Smooth muscle cell of the brain vasculature (primary cell): ENCODE measurements at regions not wholly inside any gene's neighbourhood (a gene's known extent, or its start where the extent isn't known, plus 50 kb on each side); places are given as distances from the start of the nearest gene placed in this dataset.

Experiments used
- DNase-seq: peaks from one replicate; pipeline ENCODE4 v3.0.0-alpha.2; 2012; ENCODE audit warnings: low read depth, low spot score

DNA sequence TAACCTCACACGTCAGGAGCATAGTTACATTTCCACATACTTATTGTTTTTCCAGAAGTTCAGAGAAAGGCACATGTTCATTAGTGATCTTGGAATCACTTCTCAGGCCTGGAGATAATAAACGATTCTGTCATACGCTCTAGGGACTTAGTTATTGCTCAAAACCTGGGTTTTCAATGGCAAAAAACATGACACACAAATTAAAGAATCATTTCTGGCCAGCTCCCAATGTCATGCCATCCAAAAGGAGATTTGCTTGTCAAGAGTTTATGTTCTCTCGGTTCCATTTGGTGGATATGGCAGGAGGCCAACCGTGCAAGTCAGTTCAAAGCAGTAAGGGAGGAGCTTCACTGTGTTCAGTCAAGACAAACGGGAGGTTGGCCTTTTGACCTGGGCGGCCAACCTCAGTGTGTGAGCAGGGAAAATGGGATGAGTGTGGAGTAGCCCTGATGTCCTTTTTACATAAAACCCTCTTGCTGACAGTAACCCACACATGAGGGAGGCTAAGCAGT, 123.4 kb downstream of the NXNL2 start:
- no peak for DNase-seq

DNA sequence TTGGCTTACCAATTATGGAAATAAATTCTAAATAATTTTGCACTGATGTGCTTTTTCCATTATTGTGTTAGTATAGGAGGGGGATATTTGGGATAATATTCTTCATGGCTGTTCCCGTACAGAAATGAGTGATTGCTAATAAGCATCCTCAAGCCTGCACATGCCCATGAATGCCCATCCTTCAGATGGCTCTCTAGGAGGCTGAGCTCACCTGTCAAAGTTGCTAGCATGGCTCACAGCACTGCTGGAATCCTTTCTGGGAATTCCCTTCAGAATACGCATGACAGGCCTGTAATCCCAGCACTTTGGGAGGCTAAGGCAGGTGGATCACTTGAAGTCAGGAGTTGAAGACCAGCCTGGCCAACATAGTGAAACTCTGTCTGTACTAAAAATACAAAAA, 124.1 kb downstream of the NXNL2 start:
- no peak for DNase-seq

DNA sequence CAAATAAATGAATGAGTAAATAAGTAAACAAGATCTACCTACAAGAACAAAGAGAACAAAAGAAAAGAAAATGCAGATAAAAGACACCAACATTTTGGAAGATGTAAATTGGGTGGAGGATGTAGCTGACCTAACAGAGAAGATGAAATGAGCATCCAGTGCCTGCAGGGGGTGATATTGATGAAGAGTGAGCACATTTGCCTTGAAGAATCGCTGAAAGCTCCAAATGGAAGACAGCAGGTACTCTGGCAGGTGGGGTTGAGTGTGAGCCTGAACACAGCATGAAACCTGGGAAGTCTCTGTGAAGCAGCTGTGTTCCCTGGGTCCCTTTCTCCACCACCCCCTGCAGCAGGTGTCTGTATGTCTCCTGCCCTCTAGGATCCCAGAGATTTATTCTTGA, 125.6 kb downstream of the NXNL2 start:
- DNase-seq: no peak

DNA sequence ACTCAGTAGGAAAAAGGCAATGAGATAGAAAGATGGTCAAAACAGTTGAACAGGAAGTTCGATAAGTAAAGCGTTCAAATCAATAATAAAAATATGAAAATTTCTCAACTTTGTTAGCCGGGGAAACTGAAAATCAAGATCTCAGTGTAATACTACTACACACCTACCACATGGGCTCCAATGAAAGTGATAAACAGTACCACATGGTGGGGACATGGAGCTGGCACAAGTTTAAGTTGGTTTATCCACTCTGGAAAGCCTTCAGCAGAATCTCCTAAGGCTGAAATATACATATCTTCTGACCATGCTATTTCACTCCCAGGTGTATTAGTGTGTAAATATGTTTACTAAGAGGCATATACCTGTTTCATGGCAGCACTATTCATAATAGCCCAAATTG, 126.8 kb downstream of the NXNL2 start:
- no peak for DNase-seq

DNA sequence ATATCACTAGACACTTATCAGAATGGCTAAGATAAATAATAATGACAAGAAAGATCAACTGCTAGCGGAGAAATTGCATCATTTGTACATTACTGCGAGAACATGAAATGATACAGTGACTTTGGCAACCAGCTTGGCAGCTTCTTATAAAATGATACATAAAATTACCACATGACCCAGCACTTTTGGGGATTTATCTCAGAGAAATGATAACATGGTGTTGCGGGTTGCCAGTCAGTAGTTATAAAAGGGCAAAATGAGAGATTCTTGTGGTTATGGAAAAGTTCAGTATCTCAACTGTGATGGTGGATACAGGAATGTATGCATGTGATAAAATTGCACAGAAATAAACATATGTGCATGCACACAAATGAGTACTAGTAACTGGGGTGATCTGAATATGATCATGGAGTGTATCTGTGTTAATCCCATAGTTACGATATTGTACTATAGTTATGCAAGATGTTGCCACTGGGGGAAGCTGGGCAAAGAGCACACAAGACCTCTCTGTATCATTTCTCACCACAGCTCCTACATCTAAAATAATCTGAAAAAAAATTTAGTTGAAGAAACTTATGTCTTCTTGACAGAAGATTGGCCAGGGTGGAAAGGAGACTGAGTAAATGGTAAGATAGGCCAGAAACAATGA, 128.9 kb downstream of the NXNL2 start:
- DNase-seq: no peak

DNA sequence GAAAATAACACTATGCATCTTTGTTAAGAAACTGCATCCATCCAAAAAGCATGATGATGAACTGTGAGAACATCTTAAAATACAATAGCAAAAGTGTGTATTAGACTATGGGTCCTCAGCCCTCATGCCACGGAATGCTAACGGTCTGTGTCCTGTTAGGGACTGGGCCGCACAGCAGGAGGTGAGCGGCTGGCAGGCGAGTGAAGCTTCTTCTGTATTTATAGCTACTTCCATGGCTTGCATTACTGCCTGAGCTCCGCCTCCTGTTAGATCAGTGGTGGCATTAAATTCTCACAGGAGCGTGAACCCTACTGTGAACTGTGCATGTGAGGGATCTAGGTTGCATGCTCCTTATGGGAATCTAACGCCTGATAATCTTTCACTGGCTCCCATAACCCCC, 129.8 kb downstream of the NXNL2 start:
- no peak for DNase-seq

DNA sequence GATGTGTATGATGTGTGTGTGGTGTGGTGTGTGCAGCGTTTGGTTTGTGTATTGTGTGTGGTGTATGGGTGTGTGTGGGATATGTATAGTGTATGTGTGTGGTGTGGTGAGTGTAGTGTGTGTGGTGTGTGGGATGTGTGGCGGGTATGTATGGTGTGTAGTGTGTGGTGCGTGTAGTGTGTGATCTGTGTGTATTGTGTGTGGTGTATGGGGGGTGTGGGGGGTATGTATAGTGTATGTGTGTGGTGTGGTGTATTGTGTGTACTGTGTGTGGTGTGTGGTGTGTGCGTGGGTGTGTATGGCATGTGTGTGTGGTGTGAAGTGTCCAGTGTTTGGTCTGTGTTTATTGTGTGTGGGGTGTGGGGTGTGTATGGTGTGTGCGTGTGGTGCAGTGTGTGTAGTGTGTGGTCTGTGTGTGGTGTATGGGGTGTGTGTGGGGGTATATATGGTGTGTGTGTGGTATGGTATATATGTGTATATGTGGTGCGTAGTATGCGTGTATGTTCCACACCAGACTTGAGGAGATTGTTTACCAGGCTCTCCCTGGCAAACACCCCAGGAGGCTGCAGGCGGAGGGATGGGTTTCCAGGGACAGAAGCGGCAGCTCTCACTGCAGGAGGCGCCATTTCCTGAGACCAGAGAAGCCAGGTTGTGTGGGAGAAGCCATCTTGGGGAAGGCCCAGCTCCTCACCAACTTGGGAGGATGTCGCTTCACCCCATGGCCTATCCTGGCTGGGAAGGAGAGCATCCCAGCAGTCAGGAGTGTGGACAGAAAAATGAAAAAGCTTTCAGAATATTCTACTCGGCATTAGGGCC, 138.1 kb downstream of the NXNL2 start:
- DNase-seq: no peak

DNA sequence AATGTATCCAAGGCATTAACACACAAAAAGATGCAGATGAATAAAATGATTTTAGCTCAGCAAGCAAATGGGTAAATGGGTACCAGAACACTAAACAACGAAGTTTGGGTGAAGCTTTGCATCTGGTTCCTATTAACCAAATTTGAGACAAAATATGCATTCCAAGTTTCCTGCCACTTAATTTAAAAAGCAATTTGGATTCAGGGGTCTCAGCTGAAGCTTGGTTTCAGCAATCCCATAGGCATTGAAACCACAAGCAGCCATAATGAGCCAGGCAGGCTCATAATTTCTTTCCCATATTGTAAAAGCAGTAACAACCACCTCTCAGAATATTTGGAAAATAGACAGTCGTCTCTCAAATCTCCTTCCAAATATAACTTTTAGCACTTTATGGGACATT, 138.9 kb downstream of the NXNL2 start:
- no peak for DNase-seq

DNA sequence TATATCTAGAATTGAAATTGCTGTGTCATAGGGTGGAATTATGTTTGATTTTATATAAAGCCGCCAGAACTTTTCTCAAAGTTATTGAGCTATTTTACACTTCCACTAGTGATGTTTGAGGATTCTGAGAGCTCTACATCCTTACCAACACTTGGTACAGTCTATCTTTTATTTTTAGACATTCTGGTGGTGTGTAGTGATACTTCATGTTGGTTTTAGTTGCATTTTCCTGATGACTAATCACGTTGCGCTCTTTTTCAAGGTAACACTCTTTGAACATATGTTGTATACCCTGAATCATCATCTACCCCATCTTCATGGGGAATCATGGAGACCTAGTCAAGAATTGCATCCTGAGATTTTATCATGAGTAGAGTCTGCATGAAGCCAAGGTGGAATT, 141.7 kb downstream of the NXNL2 start:
- no peak for DNase-seq

DNA sequence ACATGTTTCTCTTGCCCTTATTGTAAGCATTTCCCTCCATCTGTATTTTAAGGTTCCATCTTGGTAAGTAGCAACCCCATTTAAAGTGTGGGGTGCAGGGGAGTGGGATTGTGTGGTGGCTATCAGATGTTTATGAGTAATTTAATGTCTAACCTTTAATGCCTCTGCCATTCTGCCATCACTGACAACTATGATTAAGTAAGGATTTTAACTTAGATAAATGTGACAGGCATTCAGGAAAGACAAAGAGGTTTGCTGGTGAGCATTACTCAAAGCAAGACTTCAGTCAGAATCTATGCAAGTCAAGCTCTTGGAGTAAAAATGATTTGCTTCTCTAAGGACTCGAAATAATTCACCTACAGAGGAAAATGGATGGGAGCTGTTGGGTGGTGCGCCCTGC, 143.0 kb downstream of the NXNL2 start:
- DNase-seq: no peak

DNA sequence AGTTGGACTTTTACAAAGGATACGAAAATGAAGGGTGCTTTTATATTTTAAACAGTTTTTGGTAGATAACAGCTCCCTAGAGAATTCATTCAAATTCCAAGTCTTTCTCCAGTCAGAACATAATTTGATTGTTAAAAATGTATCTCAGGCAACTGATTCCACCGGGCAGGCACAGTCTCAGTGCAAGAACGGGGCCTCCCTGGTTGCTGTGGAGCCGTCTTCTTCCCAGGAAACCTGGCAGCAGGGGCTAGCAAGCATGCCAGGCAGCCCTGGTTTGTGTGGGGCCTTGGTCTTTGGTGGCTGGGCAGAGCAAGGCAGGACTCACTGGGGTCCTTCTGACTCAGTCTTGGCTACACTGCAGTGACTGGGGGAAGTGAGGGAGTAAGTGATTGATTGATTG, 143.5 kb downstream of the NXNL2 start:
- DNase-seq: no peak

DNA sequence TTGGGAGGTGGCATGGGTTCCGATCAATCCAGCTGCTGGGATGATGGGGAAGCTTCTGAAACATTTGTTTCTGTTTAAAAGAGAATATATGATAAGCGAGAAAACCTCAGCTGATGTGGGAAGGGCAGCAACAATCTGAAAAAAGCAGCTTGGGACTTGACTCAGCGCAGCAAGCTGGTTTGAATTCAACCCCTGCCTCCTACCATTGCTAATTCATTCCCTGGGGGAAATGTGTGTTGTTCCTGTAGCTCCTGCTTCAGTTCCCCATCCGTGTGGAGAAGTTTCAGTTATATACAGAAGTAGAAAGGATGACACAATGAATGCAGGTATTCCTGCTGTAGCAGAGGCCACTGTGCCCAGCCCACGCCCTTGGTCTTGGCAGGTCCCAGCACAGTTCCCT, 145.1 kb downstream of the NXNL2 start:
- DNase-seq: no peak

DNA sequence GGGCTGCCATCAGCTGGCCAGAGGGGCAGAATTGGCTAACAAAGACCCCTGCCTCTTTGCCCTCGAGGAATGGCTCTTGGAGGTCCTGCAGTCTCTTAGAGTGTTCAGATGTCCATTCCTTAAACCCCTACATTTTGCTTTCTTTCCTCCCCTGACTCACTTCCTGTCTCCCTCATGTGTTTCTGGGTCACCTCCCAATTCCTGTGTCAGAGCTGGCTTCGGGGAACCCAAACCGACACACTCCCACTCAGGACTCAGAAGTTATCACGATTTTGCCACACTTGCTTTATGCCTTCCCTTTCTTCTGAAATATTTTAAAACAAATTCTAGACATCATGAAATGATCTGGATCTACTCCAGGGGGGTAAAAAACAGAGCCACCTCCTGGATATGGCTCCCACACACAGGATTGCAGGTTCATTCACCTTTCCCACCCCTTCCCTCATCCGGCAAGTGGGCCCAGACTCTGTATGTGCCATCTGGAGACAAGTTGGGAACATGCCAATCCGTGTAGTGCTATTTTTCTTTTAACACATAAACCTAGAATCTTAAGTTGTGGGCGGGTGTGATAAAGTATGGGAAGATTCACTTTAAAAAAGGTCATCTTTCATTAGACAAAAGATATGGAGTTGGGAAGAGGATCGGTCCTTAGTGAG, 145.7 kb downstream of the NXNL2 start:
- no peak for DNase-seq

DNA sequence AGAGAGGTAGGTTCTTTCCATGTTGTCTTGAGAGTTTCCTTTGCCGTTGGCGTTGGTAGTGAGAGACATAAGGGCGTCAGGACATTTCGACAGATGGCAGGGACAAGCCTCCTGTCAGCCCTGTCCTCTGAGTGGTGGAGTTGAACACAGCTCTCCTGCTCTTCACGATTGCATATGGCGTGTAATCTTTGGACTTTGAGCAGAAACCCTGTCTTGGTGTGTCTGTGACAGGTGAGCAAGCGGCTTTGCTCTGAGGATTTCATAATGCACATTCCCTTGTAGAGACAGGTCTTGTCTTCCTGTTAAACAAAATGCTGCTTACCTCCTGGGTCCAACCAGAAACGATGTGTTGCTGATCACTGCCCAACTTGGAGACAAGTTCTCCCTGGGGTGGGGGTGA, 146.5 kb downstream of the NXNL2 start:
- no peak for DNase-seq

DNA sequence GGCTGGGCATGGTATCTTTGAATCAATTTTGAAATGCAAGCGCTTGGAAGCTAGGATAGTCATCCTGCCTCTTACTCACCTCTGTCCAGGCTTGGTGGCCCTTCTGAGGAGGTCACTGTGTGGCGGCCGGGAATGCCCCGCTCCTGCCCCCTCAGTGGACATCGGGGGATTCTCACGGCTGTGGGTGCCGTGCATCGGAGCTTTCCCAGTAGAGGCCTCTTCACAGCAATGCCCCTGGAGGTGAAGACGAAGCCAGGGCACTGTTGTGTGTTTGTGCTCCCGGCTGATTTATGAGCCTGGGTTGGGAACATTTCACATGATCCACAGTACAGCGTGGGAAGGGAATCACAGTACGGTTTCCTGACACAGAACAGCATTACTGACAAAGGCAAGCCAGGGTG, 147.5 kb downstream of the NXNL2 start:
- DNase-seq: no peak

DNA sequence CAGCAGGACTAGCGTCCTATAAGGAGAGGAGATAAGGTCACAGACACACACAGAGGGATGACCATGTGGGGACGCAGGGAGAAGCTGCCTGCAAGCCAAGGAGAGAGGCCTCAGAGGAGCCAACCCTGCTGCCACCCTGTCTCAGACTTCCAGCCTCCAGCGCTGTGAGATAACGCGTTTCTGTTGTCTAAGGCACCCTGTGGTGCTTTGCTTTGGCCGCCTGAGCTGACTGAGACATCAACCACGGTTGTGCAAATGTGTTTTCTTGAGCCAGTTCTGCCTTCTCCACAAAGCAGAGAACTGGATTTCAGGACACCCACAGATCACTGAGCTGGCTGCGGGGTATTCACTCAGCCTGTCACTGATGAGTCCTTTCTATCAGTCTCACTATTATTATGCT, 149.1 kb downstream of the NXNL2 start:
- no peak for DNase-seq

DNA sequence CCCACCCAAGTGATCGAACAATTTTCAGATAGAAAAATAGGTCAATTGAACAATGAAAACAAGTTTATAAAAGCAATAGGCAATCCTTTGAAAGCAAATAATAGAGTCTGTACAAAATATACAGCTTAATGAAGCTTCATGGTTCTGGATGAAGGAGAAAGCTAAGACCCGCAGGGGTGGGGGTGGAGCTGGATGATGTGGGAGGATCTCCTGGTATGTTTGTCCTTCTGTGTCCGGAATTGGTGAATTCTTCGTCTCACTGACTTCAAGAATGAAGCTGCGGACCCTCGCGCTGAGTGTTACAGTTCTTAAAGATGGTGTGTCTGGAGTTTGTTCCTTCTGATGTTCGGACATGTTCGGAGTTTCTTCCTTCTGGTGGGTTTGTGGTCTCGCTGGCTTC, 149.9 kb downstream of the NXNL2 start:
- no peak for DNase-seq

DNA sequence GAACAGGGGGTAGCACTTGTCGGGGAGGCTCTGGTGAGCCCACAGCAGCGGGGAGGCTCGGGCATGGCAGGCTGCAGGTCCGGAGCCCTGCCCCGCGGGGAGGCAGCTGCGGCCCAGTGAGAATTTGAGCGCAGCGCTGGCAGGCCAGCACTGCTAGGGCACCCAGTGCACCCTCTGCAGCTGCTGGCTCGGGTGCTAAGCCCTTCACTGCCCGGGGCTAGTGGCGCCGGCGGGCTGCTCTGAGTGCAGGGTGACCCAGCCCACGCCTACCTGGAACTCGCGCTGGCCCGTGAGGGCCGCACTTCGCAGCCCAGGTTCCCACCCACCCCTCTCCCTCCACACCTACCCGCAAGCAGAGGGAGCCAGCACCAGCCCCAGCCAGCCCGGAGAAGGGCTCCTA, 151.0 kb downstream of the NXNL2 start:
- DNase-seq: no peak

DNA sequence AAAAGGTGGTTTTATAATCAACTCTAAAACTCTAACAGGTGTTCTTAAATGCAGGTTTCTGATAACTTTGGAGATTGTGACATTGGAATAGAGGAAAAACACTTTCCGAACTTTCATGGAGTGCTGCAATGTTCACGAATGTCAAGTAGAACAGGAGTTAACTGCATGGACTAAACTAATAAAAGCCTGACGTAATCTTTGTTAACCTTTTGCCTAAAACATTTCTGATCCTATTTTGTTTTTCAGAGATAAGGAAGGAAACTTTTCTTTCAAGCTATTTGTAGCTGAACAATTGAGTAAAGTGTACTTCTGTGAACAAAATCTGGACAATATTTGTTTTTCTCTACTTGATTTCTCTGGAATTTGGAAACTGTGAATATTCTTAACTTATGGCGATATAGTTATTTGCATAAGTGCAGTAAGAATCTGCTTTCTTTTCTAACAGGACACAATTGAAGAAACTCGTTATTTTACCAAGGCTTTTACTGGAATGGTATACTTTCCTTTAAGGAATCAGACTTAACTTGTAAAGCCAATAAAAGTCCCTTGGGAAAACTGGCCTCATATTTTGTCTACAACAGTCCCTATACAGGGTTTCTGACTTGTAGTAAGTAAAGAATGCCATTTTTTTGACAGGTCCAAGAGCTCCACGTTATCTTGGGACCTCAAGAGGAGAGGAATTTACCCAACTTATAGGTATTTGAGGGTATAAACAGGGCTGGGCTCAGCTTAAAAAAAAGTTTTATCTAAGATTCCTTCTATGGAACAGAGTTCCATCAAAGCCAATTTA, 154.7 kb downstream of the NXNL2 start:
- no peak for DNase-seq

DNA sequence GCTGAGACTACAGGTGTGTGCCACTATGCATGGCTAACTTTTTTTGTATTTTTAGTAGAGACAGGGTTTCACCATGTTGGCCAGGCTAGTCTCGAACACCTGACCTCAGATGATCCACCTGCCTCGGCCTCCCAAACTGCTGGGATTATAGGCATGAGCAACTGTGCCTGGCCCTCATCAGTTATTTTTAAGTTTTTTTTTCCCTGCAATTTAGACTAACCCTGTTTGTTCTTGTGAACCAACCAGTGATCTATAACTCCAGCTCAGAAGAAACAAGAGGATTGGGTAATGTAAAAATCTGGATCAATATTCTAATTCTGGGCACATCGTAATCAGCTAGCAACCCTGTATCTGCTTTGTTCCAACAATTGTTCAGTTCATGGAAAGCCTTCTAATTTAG, 155.7 kb downstream of the NXNL2 start:
- no peak for DNase-seq

DNA sequence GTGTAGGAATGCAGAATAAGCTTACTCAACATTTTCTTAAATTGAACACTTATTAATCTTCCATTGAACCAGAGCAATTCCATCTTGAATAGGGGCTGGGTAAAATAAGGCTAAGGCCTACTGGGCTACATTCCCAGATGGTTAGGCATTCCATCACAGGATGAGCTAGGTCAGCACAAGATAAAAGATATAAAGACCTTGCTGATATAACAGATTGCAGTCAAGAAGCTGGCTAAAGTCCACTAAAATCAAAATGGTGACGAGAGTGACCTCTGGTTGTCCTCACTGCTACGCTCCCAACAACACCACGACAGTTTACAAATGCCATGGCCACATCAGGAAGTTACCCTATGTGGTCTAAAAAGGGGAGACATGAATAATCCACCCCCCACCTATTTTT, 156.1 kb downstream of the NXNL2 start:
- DNase-seq: no peak

DNA sequence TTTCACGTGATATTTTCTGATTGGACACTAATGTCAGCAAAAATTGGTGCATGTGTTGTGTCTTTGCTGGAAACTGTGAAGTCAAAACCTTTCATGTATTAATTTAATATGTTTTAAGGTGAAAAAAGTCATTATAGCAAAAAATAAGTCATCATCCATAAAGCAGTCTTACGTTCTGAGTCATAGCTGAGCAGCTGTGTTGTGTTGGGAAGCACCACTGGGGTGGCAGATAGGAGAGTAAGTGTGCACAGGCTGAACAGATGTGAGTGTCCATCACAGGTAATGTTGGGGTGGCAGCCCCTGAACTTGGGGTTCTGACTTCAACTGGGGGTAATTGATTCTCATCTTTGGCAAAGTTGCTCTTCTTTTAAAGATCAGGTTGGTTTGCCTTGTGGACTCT, 156.8 kb downstream of the NXNL2 start:
- no peak for DNase-seq
